SK-N-SH (cell line): ENCODE measurements at regions not wholly inside any gene's neighbourhood (a gene's known extent, or its start where the extent isn't known, plus 50 kb on each side); places are given as distances from the start of the nearest gene placed in this dataset.
A peak's percentile ranks its signal among the peaks of the same experiment; 100 is the strongest.

Source experiments
- CTCF ChIA-PET: fragments of 300-600, 350-600 bp; formaldehyde crosslinking; extraction: SDS; loops from one replicate; lab custom pipeline; 2021; lab: Yijun Ruan, JAX
- POLR2A ChIA-PET: fragments of 350-600 bp; sonication (Branson Sonifier 250); formaldehyde crosslinking; extraction: SDS; loops from one replicate; lab custom pipeline; 2020; ENCODE audit warnings: antibody characterized with exemption, inconsistent platforms; lab: Yijun Ruan, JAX
- DNase-seq: peaks from one replicate; pipeline ENCODE4 v3.0.0; 2012
- H2AFZ ChIP-seq: fragments of 200-600 bp; sonication (generic); 2 replicates; pipeline ENCODE4 v1.8.1; 2016; ENCODE audit warnings: antibody characterized with exemption, mild to moderate bottlenecking, low read depth
- H3F3A ChIP-seq: fragments of 200-600 bp; sonication (generic); replicated peaks from 2 replicates; pipeline ENCODE3; 2016; ENCODE audit warnings: antibody characterized with exemption, mild to moderate bottlenecking; ENCODE audit not compliant: insufficient read depth
- H3K27ac ChIP-seq, 2 experiments: fragments of 200-500 bp in 1 of 2; fragments of 200-600 bp in 1 of 2; sonication (Bioruptor generic) in 1 of 2; sonication (generic), shearing (Covaris generic) in 1 of 2; 2 replicates each; pipeline versions ENCODE4 v1.5.1 to v1.6.1; 2014 to 2016; ENCODE audit warnings: low read depth in 2 of 2, inconsistent platforms in 1 of 2, low read length in 1 of 2, mild to moderate bottlenecking in 1 of 2, mixed read lengths in 1 of 2
- H3K27me3 ChIP-seq: fragments of 200-600 bp; sonication (generic), shearing (Covaris generic); 2 replicates; pipeline ENCODE4 v1.6.1; 2016; ENCODE audit warnings: mixed run types; ENCODE audit not compliant: insufficient read depth
- H3K36me3 ChIP-seq, 2 experiments: fragments of 200-500 bp in 1 of 2; fragments of 200-600 bp in 1 of 2; sonication (Bioruptor generic) in 1 of 2; sonication (generic) in 1 of 2; replicated peaks in 1 of 2; 2 replicates each; pipeline versions ENCODE3 to v1.5.1; 2014 to 2016; ENCODE audit warnings: low read length in 1 of 2, mild to moderate bottlenecking in 1 of 2; ENCODE audit not compliant: insufficient read depth in 2 of 2, control insufficient read depth in 1 of 2
- H3K4me1 ChIP-seq, 2 experiments: fragments of 200-500 bp in 1 of 2; fragments of 200-600 bp in 1 of 2; sonication (Bioruptor generic) in 1 of 2; sonication (generic), shearing (Covaris generic) in 1 of 2; 2 replicates each; pipeline versions ENCODE4 v1.5.1 to v1.6.1; 2014 to 2016; ENCODE audit warnings: low read depth in 1 of 2, low read length in 1 of 2, mixed run types in 1 of 2; ENCODE audit not compliant: insufficient read depth in 2 of 2, control insufficient read depth in 1 of 2
- H3K4me2 ChIP-seq: fragments of 200-600 bp; sonication (generic), shearing (Covaris generic); 2 replicates; pipeline ENCODE4 v1.6.1; 2017; ENCODE audit warnings: mixed run types
- H3K4me3 ChIP-seq, 2 experiments: fragments of 200-500 bp in 1 of 2; fragments of 200-600 bp in 1 of 2; sonication (Bioruptor generic) in 1 of 2; sonication (generic), shearing (Covaris generic) in 1 of 2; 2 replicates each; pipeline versions ENCODE4 v1.5.1 to v1.8.1; 2014 to 2016; ENCODE audit warnings: low read depth in 2 of 2, inconsistent platforms in 1 of 2, low read length in 1 of 2, mild to moderate bottlenecking in 1 of 2, mixed read lengths in 1 of 2, moderate library complexity in 1 of 2
- H3K79me2 ChIP-seq: fragments of 200-600 bp; sonication (generic); 2 replicates; pipeline ENCODE4 v1.8.1; 2017; ENCODE audit warnings: mild to moderate bottlenecking; ENCODE audit not compliant: insufficient read depth
- H3K9ac ChIP-seq: fragments of 200-600 bp; sonication (generic); 2 replicates; pipeline ENCODE4 v1.6.1; 2017; ENCODE audit warnings: mixed run types
- H3K9me2 ChIP-seq: fragments of 200-600 bp; sonication (generic); 2 replicates; pipeline ENCODE4 v1.6.1; 2017; ENCODE audit warnings: mixed run types
- H3K9me3 ChIP-seq: fragments of 200-600 bp; sonication (generic); 2 replicates; pipeline ENCODE4 v1.6.1; 2017; ENCODE audit warnings: mixed run types, mild to moderate bottlenecking, moderate library complexity
- H4K20me1 ChIP-seq: fragments of 200-600 bp; sonication (generic); 2 replicates; pipeline ENCODE4 v1.6.1; 2017; ENCODE audit warnings: mild to moderate bottlenecking, mixed run types; ENCODE audit not compliant: insufficient read depth
- CHD2 ChIP-seq: fragments of 150-350 bp; IDR thresholded peaks from 2 replicates; pipeline ENCODE4 v1.6.1; 2018; ENCODE audit warnings: low read length; ENCODE audit not compliant: partially characterized antibody
- CTCF ChIP-seq: fragments of 200-600 bp; sonication (generic); IDR thresholded peaks from 2 replicates; pipeline ENCODE4 v1.6.1; 2017; ENCODE audit warnings: antibody characterized with exemption, mild to moderate bottlenecking, moderate library complexity
- ELF1 ChIP-seq: IDR thresholded peaks from 2 replicates; pipeline ENCODE4 v1.4.0; 2012
- EZH2phosphoT487 ChIP-seq: fragments of 200-600 bp; sonication (generic); IDR thresholded peaks from 2 replicates; pipeline ENCODE4 v1.6.1; 2017; ENCODE audit warnings: low read depth, mixed run types, mild to moderate bottlenecking, antibody characterized with exemption, moderate library complexity, borderline replicate concordance
- FOSL2 ChIP-seq: IDR thresholded peaks from 2 replicates; pipeline ENCODE4 v1.4.0; 2012; ENCODE audit warnings: low read depth, mild to moderate bottlenecking, moderate library complexity, borderline replicate concordance
- FOXJ3 ChIP-seq: sonication (generic); formaldehyde crosslinking; IDR thresholded peaks from 2 replicates; pipeline ENCODE4 v1.5.1; 2020; ENCODE audit warnings: mild to moderate bottlenecking, missing genetic modification reagents
- GATA2 ChIP-seq: sonication (generic); formaldehyde crosslinking; IDR thresholded peaks from 2 replicates; pipeline ENCODE4 v1.5.0; 2020; ENCODE audit warnings: mild to moderate bottlenecking, missing genetic modification reagents
- JUND ChIP-seq: IDR thresholded peaks from 2 replicates; pipeline ENCODE4 v1.4.0; 2012
- MXI1 ChIP-seq: IDR thresholded peaks from 2 replicates; pipeline ENCODE4 v1.6.1; 2012; ENCODE audit warnings: mild to moderate bottlenecking, low read depth, low read length, improper control_type of control experiment
- NRF1 ChIP-seq: IDR thresholded peaks from 2 replicates; pipeline ENCODE4 v1.6.1; 2012; ENCODE audit warnings: low read depth, mild to moderate bottlenecking, low read length
- PBX3 ChIP-seq: IDR thresholded peaks from 2 replicates; pipeline ENCODE4; 2012
- POLR2AphosphoS5 ChIP-seq: IDR thresholded peaks from 2 replicates; pipeline ENCODE4 v1.6.1; 2012; ENCODE audit warnings: low read depth, low read length
- RAD21 ChIP-seq: IDR thresholded peaks from 2 replicates; pipeline ENCODE4 v1.6.1; 2012; ENCODE audit warnings: mild to moderate bottlenecking, low read length
- REST ChIP-seq: IDR thresholded peaks from 2 replicates; pipeline ENCODE4 v1.6.1; 2012; ENCODE audit warnings: mild to moderate bottlenecking, low read depth, low read length, moderate library complexity
- TAF1 ChIP-seq: IDR thresholded peaks from 2 replicates; pipeline ENCODE4 v1.6.1; 2012; ENCODE audit warnings: low read depth, mild to moderate bottlenecking, low read length, moderate library complexity, borderline replicate concordance
- USF2 ChIP-seq: fragments of 150-350 bp; IDR thresholded peaks from 2 replicates; pipeline ENCODE4 v1.6.1; 2017; ENCODE audit warnings: antibody characterized with exemption, low read length, low read depth, borderline replicate concordance
- WGBS: methylation state at CpG from one replicate; pipeline ENCODE4 v1.1.6; 2017; ENCODE audit warnings: low lambda C conversion rate; 5-methylcytosine and 5-hydroxymethylcytosine counted together

GRCh38 chr6:66561479-66561878 lies 854.5 kb upstream of the EYS start:
- no peaks in the 10 kb centered on the region for H3K27me3 ChIP-seq
- H3K79me2 ChIP-seq: no peaks in the 10 kb centered on the region
- no peak for DNase-seq
- no peak overlapping the region for H3K27ac ChIP-seq
- no peak overlapping the region for H3K4me3 ChIP-seq
- TF ChIP-seq REST (no peak), CHD2 (no peak), MXI1 (no peak), NRF1 (no peak), TAF1 (no peak), USF2 (no peak), POLR2AphosphoS5 (no peak), PBX3 (no peak), RAD21 (no peak)
- POLR2A ChIA-PET: no interaction called here
- H3F3A ChIP-seq: no peaks in the 10 kb centered on the region
- no peaks in the 10 kb centered on the region for H3K4me1 ChIP-seq
- 72% methylated on average over 6 of the region's 6 CpGs for WGBS
- H4K20me1 ChIP-seq: no peaks in the 10 kb centered on the region
- H2AFZ ChIP-seq: no peak overlapping the region
- H3K4me2 ChIP-seq: no peak overlapping the region
- 0 out of 2 replicates have a peak, but pooled peaks cover 2% of the 10 kb centered on the region for H3K9me2 ChIP-seq
- H3K9ac ChIP-seq: no peak overlapping the region
- H3K36me3 ChIP-seq: no peaks in the 10 kb centered on the region
- CTCF ChIA-PET: interaction anchor here (0.9 kb wide), 1 partner anchor 21 kb away, joined by 3 read pairs; no protein-coding TSS in a partner anchor
- no peaks in the 10 kb centered on the region for H3K9me3 ChIP-seq

- Histone ChIP-seq H2AFZ (no peak overlapping the region), H3K4me1 (no peaks in the 10 kb centered on the region), H3K4me2 (no peak overlapping the region), H3K79me2 (no peaks in the 10 kb centered on the region), H3K27me3 (no peaks in the 10 kb centered on the region), H4K20me1 (no peaks in the 10 kb centered on the region), H3F3A (no peaks in the 10 kb centered on the region), H3K9ac (no peak overlapping the region), H3K4me3 (no peak overlapping the region), H3K36me3 (no peaks in the 10 kb centered on the region), H3K9me3 (no peaks in the 10 kb centered on the region; the same call in 1 of the 2 replicates), H3K9me2 (0 out of 2 replicates have a peak, but pooled peaks cover 2% of the 10 kb centered on the region), H3K27ac (no peak overlapping the region)
- DNase-seq: no peak
- CTCF ChIA-PET: interaction anchor here (1.0 to 1.3 kb wide), 2 partner anchors 16 to 42 kb away, joined by 3 to 5 read pairs; no protein-coding TSS in a partner anchor
- POLR2A ChIA-PET: no interaction called here
- TF ChIP-seq RAD21: no peak
- no peak for TF ChIP-seq EZH2phosphoT487
- TF ChIP-seq GATA2 (CRISPR knock-in tag): no peak
- TF ChIP-seq FOSL2: no peak
- TF ChIP-seq JUND: no peak
- TF ChIP-seq ELF1: no peak
- TF ChIP-seq FOXJ3: no peak
- peak; percentile 35 for TF ChIP-seq CTCF
- TF ChIP-seq MXI1: no peak
These were observed 851.2 kb upstream of the EYS start for GRCh38 chr6:66558189-66558588.
